ENCODE measurements at regions not wholly inside any gene's neighbourhood (a gene's known extent, or its start where the extent isn't known, plus 50 kb on each side); places are given as distances from the start of the nearest gene placed in this dataset.

- no peaks in the 10 kb centered on the region for H3K79me1 ChIP-seq (ENCODE audit: low read depth, low read length)
- no peaks in the 10 kb centered on the region for H4K20me1 ChIP-seq (replicated peaks in 1 of 2; ENCODE audit: control insufficient read depth in 1 of 2, insufficient read depth in 2 of 2, low read length in 2 of 2)
- no peak overlapping the region for H2BK20ac ChIP-seq (ENCODE audit: low read length)
- H3K4me3 ChIP-seq (ENCODE audit: extremely low read depth in 1 of 4, insufficient read depth in 2 of 4, low read depth in 3 of 4, low read length in 4 of 4) = no peak overlapping the region
- H3K4me2 ChIP-seq (ENCODE audit: insufficient read depth in 1 of 2, low read depth in 2 of 2, low read length in 2 of 2) = no peak overlapping the region
- H3K27ac ChIP-seq (ENCODE audit: low read depth, low read length) = no peak overlapping the region
- no peak overlapping the region for H2BK120ac ChIP-seq (replicated peaks; ENCODE audit: low read depth, low read length)
- no peak overlapping the region for H2AFZ ChIP-seq (ENCODE audit: low read length)
- no peak overlapping the region for H2BK12ac ChIP-seq (ENCODE audit: low read depth, low read length)
- no peak overlapping the region for H3K56ac ChIP-seq (replicated peaks; ENCODE audit: insufficient read length, low read depth, low read length)
- H3K4ac ChIP-seq (replicated peaks; ENCODE audit: insufficient read length, low read depth, low read length) = no peak overlapping the region
- H3K9me3 ChIP-seq (ENCODE audit: insufficient read depth in 2 of 2, low read depth in 1 of 2, low read length in 1 of 2) = 0 out of 4 replicates have a peak, but pooled peaks cover 0 to 6% of the 10 kb centered on the region in 2 experiments
- H2AK5ac ChIP-seq (ENCODE audit: low read depth, low read length) = no peak overlapping the region
- no peak overlapping the region for H4K8ac ChIP-seq (ENCODE audit: extremely low read depth, insufficient read depth, low read length)
- 80% methylated on average over 1 of the region's 1 CpG; no CpG with 5 or more reads in 1 of the 2 experiments for WGBS, 2 experiments (ENCODE audit: extremely low coverage in 1 of 2, insufficient coverage in 1 of 2, insufficient read length in 1 of 2, insufficient replicate concordance in 2 of 2, low coverage in 1 of 2, low lambda C conversion rate in 2 of 2, missing lambda C conversion rate in 1 of 2)
- no peaks in the 10 kb centered on the region for H3K79me2 ChIP-seq (ENCODE audit: control insufficient read depth in 1 of 2, insufficient read depth in 2 of 2, low read length in 2 of 2)
- H2BK5ac ChIP-seq (ENCODE audit: low read depth, low read length) = no peak overlapping the region
- no peak overlapping the region for H4K5ac ChIP-seq (ENCODE audit: insufficient read length, low read depth, low read length)
- no peak for FAIRE-seq
- no peaks in the 10 kb centered on the region for H3K4me1 ChIP-seq (replicated peaks in 1 of 4; ENCODE audit: control insufficient read depth in 3 of 4, insufficient read depth in 4 of 4, low read length in 3 of 4)
- H2BK15ac ChIP-seq (ENCODE audit: low read length) = no peak overlapping the region
- no peak overlapping the region for H3K18ac ChIP-seq (ENCODE audit: extremely low read depth, low read length)
- no peak overlapping the region for H4K91ac ChIP-seq (replicated peaks; ENCODE audit: insufficient read length, low read length)
- no peaks in the 10 kb centered on the region for H3K27me3 ChIP-seq (replicated peaks in 1 of 4; ENCODE audit: control insufficient read depth in 3 of 4, extremely low read depth in 1 of 4, insufficient read depth in 3 of 4, low read length in 3 of 4)
- ChIA-PET POLR2A (ENCODE audit: partially characterized antibody) (no interaction called here), CTCF (ENCODE audit: partially characterized antibody) (no interaction called here)
- TF ChIP-seq CREB1 (IDR thresholded peaks at IDR 0.05) (no peak), EZH2 (IDR thresholded peaks at IDR 0.05; ENCODE audit: low read depth, low read length, severe bottlenecking) (no peak), SRF (IDR thresholded peaks at IDR 0.05; ENCODE audit: low read depth, low read length) (no peak), CTBP2 (IDR thresholded peaks at IDR 0.05; ENCODE audit: borderline replicate concordance, insufficient read depth, insufficient read length, low read length) (no peak), USF2 (IDR thresholded peaks at IDR 0.05; ENCODE audit: low read length) (no peak), GABPA (IDR thresholded peaks at IDR 0.05; ENCODE audit: borderline replicate concordance, insufficient read depth, low read length) (no peak)
- H3K36me3 ChIP-seq (ENCODE audit: control insufficient read depth in 2 of 4, insufficient read depth in 4 of 4, low read length in 3 of 4) = no peaks in the 10 kb centered on the region
- no peak overlapping the region for H3K9ac ChIP-seq (replicated peaks in 1 of 4; ENCODE audit: extremely low read depth in 1 of 4, low read depth in 3 of 4, low read length in 3 of 4)
- no peaks in the 10 kb centered on the region for H3K23me2 ChIP-seq (ENCODE audit: low read depth, low read length)
- H3K23ac ChIP-seq (ENCODE audit: insufficient read length) = no peak overlapping the region
- no peak for DNase-seq (ENCODE audit: low read depth in 1 of 2, low spot score in 2 of 2)
- no peak overlapping the region for H3K14ac ChIP-seq (ENCODE audit: insufficient read length)
These were observed 1260.1 kb upstream of the ACO1 start for GRCh38 chr9:31124389-31124788.
